ENCODE measurements at regions not wholly inside any gene's neighbourhood (a gene's known extent, or its start where the extent isn't known, plus 50 kb on each side); places are given as distances from the start of the nearest gene placed in this dataset.

DNA sequence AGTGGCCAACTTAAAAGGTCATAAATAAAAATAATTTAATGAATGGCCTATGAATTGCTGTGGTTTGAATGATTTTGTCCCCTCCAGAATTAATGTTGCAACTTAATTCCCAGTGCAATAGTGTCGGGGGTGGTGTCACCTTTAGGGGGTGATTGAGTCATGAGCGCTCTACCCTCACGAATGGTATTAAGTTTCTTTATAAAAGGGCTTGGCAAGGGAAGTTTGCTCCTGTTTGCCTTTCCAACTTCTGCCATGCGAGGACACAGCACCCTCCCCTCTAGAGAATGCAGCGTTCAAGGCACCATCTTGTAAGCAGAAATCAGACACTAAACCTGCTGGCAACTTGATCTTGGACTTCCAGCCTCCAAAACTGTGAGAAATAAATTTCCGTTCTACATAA lies 253.3 kb downstream of the ATXN7L3B start:
- ChIA-PET POLR2A (no interaction called here), CTCF (no interaction called here)
- in situ Hi-C loops (cut with HindIII; ENCODE audit: low pct_unique_long_range_greater_than_20kb, low sequenced_read_pairs), result no loop called here
- H3K27me3 ChIP-seq (ENCODE audit: control insufficient read depth, insufficient read depth, low read length), result no peaks in the 10 kb centered on the region
- intact Hi-C loops (cut with micrococcal nuclease; ENCODE audit: unreplicated experiment), result no loop called here
- H3K9me3 ChIP-seq (ENCODE audit: control insufficient read depth, insufficient read depth, low read depth, low read length), result no peaks in the 10 kb centered on the region
- DNase-seq (ENCODE audit: low read depth, low spot score) (no peak), ATAC-seq (no peak)
- H3K27ac ChIP-seq (ENCODE audit: low read length), result no peak overlapping the region
- H3K4me3 ChIP-seq (ENCODE audit: low read depth in 2 of 2, low read length in 2 of 2), result no peak overlapping the region
- no TSS peak for BruUV-seq (replicated peaks)
- H3K4me1 ChIP-seq (ENCODE audit: control insufficient read depth, insufficient read depth, low read length), result no peaks in the 10 kb centered on the region
- no peaks in the 10 kb centered on the region for H3K36me3 ChIP-seq (ENCODE audit: control insufficient read depth, insufficient read depth, low read length)
- TF ChIP-seq, protein P1, sequence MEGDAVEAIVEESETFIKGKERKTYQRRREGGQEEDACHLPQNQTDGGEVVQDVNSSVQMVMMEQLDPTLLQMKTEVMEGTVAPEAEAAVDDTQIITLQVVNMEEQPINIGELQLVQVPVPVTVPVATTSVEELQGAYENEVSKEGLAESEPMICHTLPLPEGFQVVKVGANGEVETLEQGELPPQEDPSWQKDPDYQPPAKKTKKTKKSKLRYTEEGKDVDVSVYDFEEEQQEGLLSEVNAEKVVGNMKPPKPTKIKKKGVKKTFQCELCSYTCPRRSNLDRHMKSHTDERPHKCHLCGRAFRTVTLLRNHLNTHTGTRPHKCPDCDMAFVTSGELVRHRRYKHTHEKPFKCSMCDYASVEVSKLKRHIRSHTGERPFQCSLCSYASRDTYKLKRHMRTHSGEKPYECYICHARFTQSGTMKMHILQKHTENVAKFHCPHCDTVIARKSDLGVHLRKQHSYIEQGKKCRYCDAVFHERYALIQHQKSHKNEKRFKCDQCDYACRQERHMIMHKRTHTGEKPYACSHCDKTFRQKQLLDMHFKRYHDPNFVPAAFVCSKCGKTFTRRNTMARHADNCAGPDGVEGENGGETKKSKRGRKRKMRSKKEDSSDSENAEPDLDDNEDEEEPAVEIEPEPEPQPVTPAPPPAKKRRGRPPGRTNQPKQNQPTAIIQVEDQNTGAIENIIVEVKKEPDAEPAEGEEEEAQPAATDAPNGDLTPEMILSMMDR (IDR thresholded peaks at IDR 0.05), result no peak
- TF ChIP-seq SIN3A (IDR thresholded peaks at IDR 0.05; ENCODE audit: borderline replicate concordance, insufficient read depth, low read depth, low read length), result no peak
- TF ChIP-seq POLR2AphosphoS5 (IDR thresholded peaks at IDR 0.05; ENCODE audit: low read depth, low read length), result no peak
- TF ChIP-seq, protein P2, sequence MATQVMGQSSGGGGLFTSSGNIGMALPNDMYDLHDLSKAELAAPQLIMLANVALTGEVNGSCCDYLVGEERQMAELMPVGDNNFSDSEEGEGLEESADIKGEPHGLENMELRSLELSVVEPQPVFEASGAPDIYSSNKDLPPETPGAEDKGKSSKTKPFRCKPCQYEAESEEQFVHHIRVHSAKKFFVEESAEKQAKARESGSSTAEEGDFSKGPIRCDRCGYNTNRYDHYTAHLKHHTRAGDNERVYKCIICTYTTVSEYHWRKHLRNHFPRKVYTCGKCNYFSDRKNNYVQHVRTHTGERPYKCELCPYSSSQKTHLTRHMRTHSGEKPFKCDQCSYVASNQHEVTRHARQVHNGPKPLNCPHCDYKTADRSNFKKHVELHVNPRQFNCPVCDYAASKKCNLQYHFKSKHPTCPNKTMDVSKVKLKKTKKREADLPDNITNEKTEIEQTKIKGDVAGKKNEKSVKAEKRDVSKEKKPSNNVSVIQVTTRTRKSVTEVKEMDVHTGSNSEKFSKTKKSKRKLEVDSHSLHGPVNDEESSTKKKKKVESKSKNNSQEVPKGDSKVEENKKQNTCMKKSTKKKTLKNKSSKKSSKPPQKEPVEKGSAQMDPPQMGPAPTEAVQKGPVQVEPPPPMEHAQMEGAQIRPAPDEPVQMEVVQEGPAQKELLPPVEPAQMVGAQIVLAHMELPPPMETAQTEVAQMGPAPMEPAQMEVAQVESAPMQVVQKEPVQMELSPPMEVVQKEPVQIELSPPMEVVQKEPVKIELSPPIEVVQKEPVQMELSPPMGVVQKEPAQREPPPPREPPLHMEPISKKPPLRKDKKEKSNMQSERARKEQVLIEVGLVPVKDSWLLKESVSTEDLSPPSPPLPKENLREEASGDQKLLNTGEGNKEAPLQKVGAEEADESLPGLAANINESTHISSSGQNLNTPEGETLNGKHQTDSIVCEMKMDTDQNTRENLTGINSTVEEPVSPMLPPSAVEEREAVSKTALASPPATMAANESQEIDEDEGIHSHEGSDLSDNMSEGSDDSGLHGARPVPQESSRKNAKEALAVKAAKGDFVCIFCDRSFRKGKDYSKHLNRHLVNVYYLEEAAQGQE (IDR thresholded peaks at IDR 0.05; ENCODE audit: insufficient read depth in 1 of 2, low read depth in 2 of 2, low read length in 1 of 2), result no peak
- TF ChIP-seq TCF7L2 (IDR thresholded peaks at IDR 0.05; ENCODE audit: low read depth, low read length), result no peak

DNA sequence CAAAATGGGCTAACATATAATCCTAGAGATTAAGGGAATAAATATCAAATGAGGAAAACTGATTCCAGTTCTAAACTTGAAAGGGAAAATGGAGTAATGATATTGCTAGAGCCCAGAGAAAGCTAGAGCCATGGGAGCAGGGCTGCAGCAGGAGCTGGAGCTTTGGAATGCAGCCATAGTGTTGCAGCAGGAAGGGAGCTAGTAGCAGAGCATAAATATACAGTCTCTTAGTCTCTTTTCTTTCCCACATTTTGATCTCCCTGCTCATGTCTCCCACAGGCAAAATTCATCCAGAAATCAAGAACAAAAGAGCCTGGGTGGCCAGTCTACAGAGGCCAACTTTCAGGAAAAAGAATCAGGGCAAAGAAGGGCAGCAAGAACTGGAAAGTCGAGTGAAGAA lies 253.7 kb downstream of the ATXN7L3B start:
- in situ Hi-C loops (cut with HindIII; ENCODE audit: low pct_unique_long_range_greater_than_20kb, low sequenced_read_pairs), result no loop called here
- no peak overlapping the region for H3K4me3 ChIP-seq (ENCODE audit: low read depth in 2 of 2, low read length in 2 of 2)
- CTCF ChIA-PET, result no interaction called here
- H3K36me3 ChIP-seq (ENCODE audit: control insufficient read depth, insufficient read depth, low read length), result no peaks in the 10 kb centered on the region
- no peak for ATAC-seq
- H3K9me3 ChIP-seq (ENCODE audit: control insufficient read depth, insufficient read depth, low read depth, low read length), result no peaks in the 10 kb centered on the region
- DNase-seq (ENCODE audit: low read depth, low spot score), result no peak
- H3K27me3 ChIP-seq (ENCODE audit: control insufficient read depth, insufficient read depth, low read length), result no peaks in the 10 kb centered on the region
- H3K4me1 ChIP-seq (ENCODE audit: control insufficient read depth, insufficient read depth, low read length), result no peaks in the 10 kb centered on the region
- POLR2A ChIA-PET, result no interaction called here
- no peak overlapping the region for H3K27ac ChIP-seq (ENCODE audit: low read length)
- no TSS peak for BruUV-seq (replicated peaks)
- TF ChIP-seq, protein P2 (IDR thresholded peaks at IDR 0.05; ENCODE audit: insufficient read depth in 1 of 2, low read depth in 2 of 2, low read length in 1 of 2), result no peak
- TF ChIP-seq POLR2AphosphoS5 (IDR thresholded peaks at IDR 0.05; ENCODE audit: low read depth, low read length), result no peak
- TF ChIP-seq SIN3A (IDR thresholded peaks at IDR 0.05; ENCODE audit: borderline replicate concordance, insufficient read depth, low read depth, low read length), result no peak
- TF ChIP-seq, protein P1 (IDR thresholded peaks at IDR 0.05), result no peak
- TF ChIP-seq TCF7L2 (IDR thresholded peaks at IDR 0.05; ENCODE audit: low read depth, low read length), result no peak
- intact Hi-C loops (cut with micrococcal nuclease; ENCODE audit: unreplicated experiment), result no loop called here
